ENCODE measurements at regions not wholly inside any gene's neighbourhood (a gene's known extent, or its start where the extent isn't known, plus 50 kb on each side); places are given as distances from the start of the nearest gene placed in this dataset.

GRCh38 chr7:136053689-136054485, 76.7 kb upstream of the MTPN start:
- H3K27me3 Mint-ChIP-seq (ENCODE audit: low read depth in 3 of 3), result peaks cover 0 to 4% (median 2%) of the 10 kb centered on the region in 3 donors

GRCh38 chr7:136051203-136051928, 74.2 kb upstream of the MTPN start:
- Mint-ChIP-seq H3K4me1 (peaks cover 0 to 5% of the 10 kb centered on the region in 2 donors), H3K36me3 (peaks cover 26 to 34% (median 29%) of the 10 kb centered on the region in 3 donors), H3K9me3 (no peaks in the 10 kb centered on the region), H3K4me3 (no peak overlapping the region), H3K27me3 (ENCODE audit: low read depth in 3 of 3) (peaks cover 0 to 4% (median 0%) of the 10 kb centered on the region in 3 donors), H3K27ac (no peak overlapping the region)
- no peak for DNase-seq

More at GRCh38 chr7:136053689-136054485, 76.7 kb upstream of the MTPN start:
- H3K4me1 Mint-ChIP-seq, result peaks cover 0 to 5% of the 10 kb centered on the region in 2 donors
- no peak overlapping the region for H3K27ac Mint-ChIP-seq
- no peak overlapping the region for H3K4me3 Mint-ChIP-seq
- H3K36me3 Mint-ChIP-seq, result peaks cover 20 to 22% (median 22%) of the 10 kb centered on the region in 3 donors
- H3K9me3 Mint-ChIP-seq, result no peaks in the 10 kb centered on the region
- DNase-seq, result no peak

DNA sequence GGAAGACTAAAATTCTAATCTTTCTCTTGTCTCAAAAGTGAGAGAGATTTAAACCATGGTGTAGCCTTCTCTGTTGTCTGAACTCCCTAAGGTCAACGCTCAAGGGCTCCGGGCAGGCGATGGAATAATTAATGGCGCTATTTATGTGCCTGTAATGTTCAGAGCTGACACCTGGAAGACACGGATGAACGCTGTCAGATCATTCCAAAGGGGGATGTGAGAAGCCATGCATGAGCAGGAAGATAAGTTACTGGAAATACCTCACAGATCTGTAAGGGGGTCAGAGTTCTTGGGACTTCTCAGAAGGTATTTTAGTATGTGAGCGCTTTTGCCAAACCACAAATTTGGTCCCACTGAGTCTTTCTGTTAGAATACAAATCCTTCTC, 73.3 kb upstream of the MTPN start:
- Mint-ChIP-seq H3K4me1 (peaks cover 0 to 5% of the 10 kb centered on the region in 2 donors), H3K9me3 (no peaks in the 10 kb centered on the region), H3K27ac (no peak overlapping the region), H3K36me3 (peaks cover 30 to 34% (median 33%) of the 10 kb centered on the region in 3 donors), H3K27me3 (ENCODE audit: low read depth in 3 of 3) (peaks cover 0 to 4% (median 0%) of the 10 kb centered on the region in 3 donors), H3K4me3 (no peak overlapping the region)
- no peak for DNase-seq

DNA sequence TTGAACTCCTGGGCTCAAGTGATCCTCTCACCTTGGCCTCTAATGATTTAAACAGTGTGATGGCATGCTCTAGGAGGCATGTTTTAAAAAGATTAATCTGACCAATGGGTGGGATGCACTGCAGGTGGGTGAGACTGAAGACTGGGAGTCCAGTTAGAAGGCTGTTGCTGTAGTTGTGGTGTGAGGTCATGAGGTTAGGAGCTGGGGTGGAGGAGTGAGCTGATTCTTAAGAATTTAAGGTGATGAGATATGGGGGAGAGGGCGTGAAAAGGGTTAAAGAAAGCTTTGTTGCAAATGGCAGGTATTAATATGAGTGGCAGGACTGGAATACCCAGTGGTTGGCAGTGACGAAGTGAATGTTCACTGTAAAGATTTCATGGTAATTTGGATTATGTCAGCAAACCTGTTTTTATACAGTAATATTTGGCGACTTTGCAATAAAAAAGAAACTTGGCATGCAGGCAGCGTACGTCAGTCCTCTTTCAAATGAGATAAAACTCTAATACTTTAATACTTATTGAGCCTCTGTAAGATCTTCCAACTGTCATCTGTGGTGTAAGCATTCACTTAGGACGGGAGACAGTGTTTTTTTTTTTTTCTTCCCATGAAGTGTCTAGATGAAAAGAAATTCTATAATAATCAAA, 72.8 kb upstream of the MTPN start:
- peaks cover 0 to 5% of the 10 kb centered on the region in 2 donors for H3K4me1 Mint-ChIP-seq
- H3K4me3 Mint-ChIP-seq, result no peak overlapping the region
- peaks cover 33 to 38% (median 34%) of the 10 kb centered on the region in 3 donors for H3K36me3 Mint-ChIP-seq
- no peak overlapping the region for H3K27ac Mint-ChIP-seq
- no peak for DNase-seq
- H3K9me3 Mint-ChIP-seq, result no peaks in the 10 kb centered on the region
- H3K27me3 Mint-ChIP-seq (ENCODE audit: low read depth in 3 of 3), result peaks cover 0 to 3% (median 0%) of the 10 kb centered on the region in 3 donors

DNA sequence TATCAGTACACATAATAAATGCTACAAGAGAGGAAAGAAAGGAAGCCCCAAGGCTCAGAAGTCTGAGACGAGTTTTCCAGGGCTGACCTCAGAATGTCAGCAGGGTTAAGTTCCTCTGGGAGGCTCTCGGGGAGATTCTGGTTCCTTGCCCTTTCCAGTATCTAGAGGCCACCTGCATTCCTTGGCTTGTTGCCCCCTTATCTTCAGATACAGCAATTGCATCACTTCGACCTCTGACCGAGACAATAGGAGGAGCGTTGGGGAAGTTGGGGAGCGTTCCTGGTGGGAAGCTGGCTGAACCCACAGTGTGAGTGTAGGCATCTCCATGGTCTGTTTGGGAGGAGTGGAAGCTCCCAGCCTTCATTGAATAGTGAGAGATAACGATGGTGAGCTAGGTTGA, 72.0 kb upstream of the MTPN start:
- Mint-ChIP-seq H3K9me3 (no peaks in the 10 kb centered on the region), H3K27me3 (ENCODE audit: low read depth in 3 of 3) (no peaks in the 10 kb centered on the region), H3K36me3 (peaks cover 35 to 45% (median 38%) of the 10 kb centered on the region in 3 donors), H3K4me1 (peaks cover 0 to 5% of the 10 kb centered on the region in 2 donors), H3K27ac (no peak overlapping the region), H3K4me3 (no peak overlapping the region)
- no peak for DNase-seq

- no peak overlapping the region for H3K27ac Mint-ChIP-seq
- no peak overlapping the region for H3K4me3 Mint-ChIP-seq
- H3K27me3 Mint-ChIP-seq (ENCODE audit: low read depth in 3 of 3), result no peaks in the 10 kb centered on the region
- H3K4me1 Mint-ChIP-seq, result no peaks in the 10 kb centered on the region
- H3K9me3 Mint-ChIP-seq, result no peaks in the 10 kb centered on the region
- peaks cover 37 to 48% (median 44%) of the 10 kb centered on the region in 3 donors for H3K36me3 Mint-ChIP-seq
- DNase-seq, result no peak
Measured at GRCh38 chr7:136046548-136046947, 69.4 kb upstream of the MTPN start.

DNA sequence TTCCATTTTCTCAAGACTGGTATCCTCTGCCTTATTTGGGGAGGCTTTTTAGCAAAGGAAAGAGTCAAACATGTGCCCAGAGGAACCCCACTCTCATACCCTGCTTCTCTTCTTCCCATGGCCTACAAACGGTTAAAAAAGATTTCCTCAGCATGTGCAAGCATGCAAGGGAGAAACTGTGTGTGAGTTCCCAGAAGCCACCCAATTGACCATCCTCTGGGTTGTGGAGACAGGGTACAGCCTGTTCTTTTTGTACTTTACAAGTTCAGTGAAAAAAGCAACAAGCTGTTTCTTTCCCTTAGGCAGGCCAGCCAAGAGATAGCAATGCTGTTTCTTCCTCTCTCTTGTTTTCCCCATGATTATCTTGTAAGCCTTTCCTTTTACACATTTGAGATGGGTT, 68.8 kb upstream of the MTPN start:
- no peak for DNase-seq
- no peaks in the 10 kb centered on the region for H3K9me3 Mint-ChIP-seq
- H3K36me3 Mint-ChIP-seq, result peaks cover 37 to 47% (median 42%) of the 10 kb centered on the region in 3 donors
- H3K27me3 Mint-ChIP-seq (ENCODE audit: low read depth in 3 of 3), result no peaks in the 10 kb centered on the region
- H3K27ac Mint-ChIP-seq, result no peak overlapping the region
- no peak overlapping the region for H3K4me3 Mint-ChIP-seq
- no peaks in the 10 kb centered on the region for H3K4me1 Mint-ChIP-seq

DNA sequence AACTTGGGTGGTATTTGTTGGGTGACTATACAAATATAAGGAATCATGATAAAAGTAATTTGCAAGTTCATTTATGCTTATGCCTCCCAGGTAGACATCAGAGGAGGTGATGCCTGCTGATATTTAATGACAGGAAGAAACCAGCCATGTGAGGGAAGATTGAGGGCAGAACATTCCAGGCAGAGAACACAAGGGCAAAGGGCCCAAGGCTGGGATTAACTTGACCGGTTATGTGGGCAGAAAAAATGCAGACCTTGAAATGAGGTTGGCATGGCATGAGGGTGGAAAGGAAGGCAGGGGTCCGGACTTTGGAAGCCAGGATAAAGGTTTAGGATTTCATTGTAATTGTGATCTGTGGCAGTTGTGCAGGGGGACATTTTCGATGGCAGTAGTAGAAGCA, 68.0 kb upstream of the MTPN start:
- no peaks in the 10 kb centered on the region for H3K27me3 Mint-ChIP-seq (ENCODE audit: low read depth in 3 of 3)
- DNase-seq, result no peak
- no peaks in the 10 kb centered on the region for H3K9me3 Mint-ChIP-seq
- no peak overlapping the region for H3K27ac Mint-ChIP-seq
- no peak overlapping the region for H3K4me3 Mint-ChIP-seq
- peaks cover 34 to 40% (median 37%) of the 10 kb centered on the region in 3 donors for H3K36me3 Mint-ChIP-seq
- H3K4me1 Mint-ChIP-seq, result no peaks in the 10 kb centered on the region

GRCh38 chr7:136039577-136040345, 62.6 kb upstream of the MTPN start:
- H3K36me3 Mint-ChIP-seq, result peaks cover 11 to 24% (median 14%) of the 10 kb centered on the region in 3 donors
- H3K4me3 Mint-ChIP-seq, result no peak overlapping the region
- no peak overlapping the region for H3K27ac Mint-ChIP-seq
- no peaks in the 10 kb centered on the region for H3K4me1 Mint-ChIP-seq
- DNase-seq, result no peak
- H3K27me3 Mint-ChIP-seq (ENCODE audit: low read depth in 3 of 3), result no peaks in the 10 kb centered on the region
- H3K9me3 Mint-ChIP-seq, result no peaks in the 10 kb centered on the region

DNA sequence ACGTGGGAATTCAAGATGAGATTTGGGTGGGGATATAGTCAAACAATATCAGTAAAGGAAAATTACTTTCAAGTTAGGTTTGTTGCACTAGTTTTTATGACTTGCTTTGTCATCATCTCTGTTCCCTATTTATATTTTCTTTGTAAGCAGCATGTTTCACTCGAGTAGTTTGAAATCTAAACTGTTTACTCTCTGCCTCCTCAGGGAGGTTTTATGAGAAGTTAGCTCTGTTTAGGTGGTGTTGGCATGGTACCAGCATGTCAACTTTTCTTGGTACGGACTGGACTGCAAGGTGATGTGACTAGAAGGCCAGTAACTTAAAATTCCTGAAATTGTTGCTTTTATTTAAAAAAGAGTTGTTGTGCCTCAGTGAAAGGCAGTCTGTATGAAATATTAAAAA, 59.2 kb upstream of the MTPN start:
- Mint-ChIP-seq H3K4me1 (no peaks in the 10 kb centered on the region), H3K9me3 (no peaks in the 10 kb centered on the region)

GRCh38 chr7:136034132-136034531, 57.0 kb upstream of the MTPN start:
- H3K4me3 Mint-ChIP-seq, result no peak overlapping the region
- no peaks in the 10 kb centered on the region for H3K9me3 Mint-ChIP-seq
- H3K27me3 Mint-ChIP-seq (ENCODE audit: low read depth in 3 of 3), result peaks cover 0 to 1% (median 0%) of the 10 kb centered on the region in 3 donors
- DNase-seq, result no peak
- peaks cover 14 to 25% (median 19%) of the 10 kb centered on the region in 3 donors for H3K36me3 Mint-ChIP-seq
- H3K27ac Mint-ChIP-seq, result no peak overlapping the region
- H3K4me1 Mint-ChIP-seq, result no peaks in the 10 kb centered on the region

More for the DNA sequence above, 59.2 kb upstream of the MTPN start:
- no peak overlapping the region for H3K4me3 Mint-ChIP-seq
- no peak overlapping the region for H3K27ac Mint-ChIP-seq
- no peaks in the 10 kb centered on the region for H3K27me3 Mint-ChIP-seq (ENCODE audit: low read depth in 3 of 3)
- peaks cover 6 to 18% (median 11%) of the 10 kb centered on the region in 3 donors for H3K36me3 Mint-ChIP-seq
- no peak for DNase-seq

- Mint-ChIP-seq H3K27me3 (ENCODE audit: low read depth in 3 of 3) (peaks cover 0 to 1% (median 0%) of the 10 kb centered on the region in 3 donors), H3K36me3 (peaks cover 16 to 30% (median 24%) of the 10 kb centered on the region in 3 donors), H3K4me3 (no peak overlapping the region), H3K4me1 (no peaks in the 10 kb centered on the region), H3K9me3 (no peaks in the 10 kb centered on the region), H3K27ac (no peak overlapping the region)
- DNase-seq, result no peak
Measured at GRCh38 chr7:136033413-136034031, 56.4 kb upstream of the MTPN start.

DNA sequence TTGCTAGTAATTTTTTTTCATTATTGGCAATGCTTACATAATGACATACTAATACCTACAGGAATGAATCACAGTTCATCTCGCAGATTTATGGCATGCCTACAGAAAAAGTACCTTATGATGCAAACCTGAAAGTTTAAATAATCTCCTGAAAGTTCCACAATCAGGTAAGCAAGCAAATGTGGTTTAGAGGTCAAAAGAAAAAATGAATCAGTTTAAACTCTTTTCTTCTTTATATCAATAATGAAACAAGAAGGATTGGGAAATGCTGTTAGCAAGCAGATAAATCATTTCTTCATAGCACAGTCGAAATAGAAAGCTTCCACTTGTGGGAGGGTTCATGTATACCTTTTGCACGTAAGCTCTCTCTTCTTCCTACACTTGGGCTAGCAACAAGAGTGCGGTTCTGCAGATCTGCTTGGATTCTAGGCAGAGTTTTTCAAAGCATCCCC, 53.7 kb upstream of the MTPN start:
- DNase-seq, result no peak
- Mint-ChIP-seq H3K4me3 (no peak overlapping the region), H3K27me3 (ENCODE audit: low read depth in 3 of 3) (peaks cover 0 to 1% (median 0%) of the 10 kb centered on the region in 3 donors), H3K36me3 (peaks cover 24 to 38% (median 36%) of the 10 kb centered on the region in 3 donors), H3K4me1 (no peaks in the 10 kb centered on the region), H3K9me3 (no peaks in the 10 kb centered on the region), H3K27ac (no peak overlapping the region)
